ENCODE measurements at regions not wholly inside any gene's neighbourhood (a gene's known extent, or its start where the extent isn't known, plus 50 kb on each side); places are given as distances from the start of the nearest gene placed in this dataset.

DNA sequence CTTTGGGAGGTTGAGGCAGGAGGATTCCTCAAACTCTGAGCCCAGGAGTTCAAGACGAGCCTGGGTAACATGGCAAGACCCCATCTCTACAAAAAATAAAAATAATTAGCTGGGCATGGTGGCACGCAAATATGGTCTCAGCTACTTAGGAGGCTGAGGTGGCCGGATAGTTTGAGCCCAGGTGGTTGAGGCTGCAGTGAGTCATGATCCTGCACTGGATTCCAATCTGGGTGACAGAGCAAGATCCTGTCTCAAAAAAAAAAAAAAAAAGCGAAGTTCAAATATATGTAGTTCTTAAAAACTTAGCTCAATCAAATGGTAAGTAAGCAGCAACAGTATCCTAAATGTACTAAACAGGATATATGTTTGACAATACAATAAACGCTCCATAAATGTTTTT lies 85.5 kb upstream of the SSTR1 start:
- TF ChIP-seq ZNF543 (CRISPR knock-in tag; IDR thresholded peaks at IDR 0.05): no peak
- TF ChIP-seq, protein P1, sequence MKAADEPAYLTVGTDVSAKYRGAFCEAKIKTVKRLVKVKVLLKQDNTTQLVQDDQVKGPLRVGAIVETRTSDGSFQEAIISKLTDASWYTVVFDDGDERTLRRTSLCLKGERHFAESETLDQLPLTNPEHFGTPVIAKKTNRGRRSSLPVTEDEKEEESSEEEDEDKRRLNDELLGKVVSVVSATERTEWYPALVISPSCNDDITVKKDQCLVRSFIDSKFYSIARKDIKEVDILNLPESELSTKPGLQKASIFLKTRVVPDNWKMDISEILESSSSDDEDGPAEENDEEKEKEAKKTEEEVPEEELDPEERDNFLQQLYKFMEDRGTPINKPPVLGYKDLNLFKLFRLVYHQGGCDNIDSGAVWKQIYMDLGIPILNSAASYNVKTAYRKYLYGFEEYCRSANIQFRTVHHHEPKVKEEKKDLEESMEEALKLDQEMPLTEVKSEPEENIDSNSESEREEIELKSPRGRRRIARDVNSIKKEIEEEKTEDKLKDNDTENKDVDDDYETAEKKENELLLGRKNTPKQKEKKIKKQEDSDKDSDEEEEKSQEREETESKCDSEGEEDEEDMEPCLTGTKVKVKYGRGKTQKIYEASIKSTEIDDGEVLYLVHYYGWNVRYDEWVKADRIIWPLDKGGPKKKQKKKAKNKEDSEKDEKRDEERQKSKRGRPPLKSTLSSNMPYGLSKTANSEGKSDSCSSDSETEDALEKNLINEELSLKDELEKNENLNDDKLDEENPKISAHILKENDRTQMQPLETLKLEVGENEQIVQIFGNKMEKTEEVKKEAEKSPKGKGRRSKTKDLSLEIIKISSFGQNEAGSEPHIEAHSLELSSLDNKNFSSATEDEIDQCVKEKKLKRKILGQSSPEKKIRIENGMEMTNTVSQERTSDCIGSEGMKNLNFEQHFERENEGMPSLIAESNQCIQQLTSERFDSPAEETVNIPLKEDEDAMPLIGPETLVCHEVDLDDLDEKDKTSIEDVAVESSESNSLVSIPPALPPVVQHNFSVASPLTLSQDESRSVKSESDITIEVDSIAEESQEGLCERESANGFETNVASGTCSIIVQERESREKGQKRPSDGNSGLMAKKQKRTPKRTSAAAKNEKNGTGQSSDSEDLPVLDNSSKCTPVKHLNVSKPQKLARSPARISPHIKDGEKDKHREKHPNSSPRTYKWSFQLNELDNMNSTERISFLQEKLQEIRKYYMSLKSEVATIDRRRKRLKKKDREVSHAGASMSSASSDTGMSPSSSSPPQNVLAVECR (CRISPR knock-in tag; IDR thresholded peaks at IDR 0.05; ENCODE audit: borderline replicate concordance): no peak
- TF ChIP-seq ZNF317 (CRISPR knock-in tag; IDR thresholded peaks at IDR 0.05): no peak
